ENCODE measurements at regions not wholly inside any gene's neighbourhood (a gene's known extent, or its start where the extent isn't known, plus 50 kb on each side); places are given as distances from the start of the nearest gene placed in this dataset.

- Histone ChIP-seq H3K9me2 (ENCODE audit: insufficient read depth) (no peaks in the 10 kb centered on the region), H3K9me3 (ENCODE audit: low read depth) (no peaks in the 10 kb centered on the region), H4K20me1 (ENCODE audit: insufficient read depth) (no peaks in the 10 kb centered on the region), H3K79me2 (ENCODE audit: insufficient read depth) (peaks cover 88% of the 10 kb centered on the region), H2AFZ (no peak overlapping the region), H3K4me1 (ENCODE audit: insufficient read depth) (peaks cover 97% of the 10 kb centered on the region), H3K4me3 (no peak overlapping the region), H3K27ac (peak overlapping the region; percentile 94), H3K4me2 (ENCODE audit: unreplicated experiment) (peak overlapping the region; percentile 72), H3K36me3 (ENCODE audit: low read depth) (no peaks in the 10 kb centered on the region), H3F3A (ENCODE audit: insufficient read depth) (peaks cover 95% of the 10 kb centered on the region), H3K9ac (peak overlapping the region; percentile 66; the same call in 1 of the 2 replicates), H3K27me3 (replicated peaks; ENCODE audit: insufficient read depth) (no peaks in the 10 kb centered on the region)
- WGBS, 2 experiments (ENCODE audit: low coverage in 1 of 2, low lambda C conversion rate in 2 of 2, missing lambda C conversion rate in 2 of 2): 82 to 95% methylated on average over 2 of the region's 2 CpGs
- no peak for DNase-seq
- TF ChIP-seq EZH2phosphoT487 (IDR thresholded peaks at IDR 0.05; ENCODE audit: insufficient read depth, low read depth) (no peak), EZH2 (IDR thresholded peaks at IDR 0.05; ENCODE audit: insufficient read depth, poor library complexity, severe bottlenecking) (no peak)
- in situ Hi-C loops (cut with MboI): no loop called here
Measured at GRCh38 chr1:201764579-201764978, 64.4 kb upstream of the IPO9 start.

GRCh38 chr1:201766131-201766866 lies 62.7 kb upstream of the IPO9 start:
- Histone ChIP-seq H3K4me3 (no peak overlapping the region), H3K27ac (peak overlapping the region; percentile 94), H3K9me2 (ENCODE audit: insufficient read depth) (no peaks in the 10 kb centered on the region), H3F3A (ENCODE audit: insufficient read depth) (peaks cover 97% of the 10 kb centered on the region), H3K27me3 (replicated peaks; ENCODE audit: insufficient read depth) (no peaks in the 10 kb centered on the region), H3K4me2 (ENCODE audit: unreplicated experiment) (peak overlapping the region; percentile 54), H3K4me1 (ENCODE audit: insufficient read depth) (peaks cover 96% of the 10 kb centered on the region), H3K9me3 (ENCODE audit: low read depth) (no peaks in the 10 kb centered on the region), H2AFZ (no peak overlapping the region), H3K36me3 (ENCODE audit: low read depth) (no peaks in the 10 kb centered on the region), H3K79me2 (ENCODE audit: insufficient read depth) (peaks cover 88% of the 10 kb centered on the region), H3K9ac (peak overlapping the region; percentile 53), H4K20me1 (ENCODE audit: insufficient read depth) (no peaks in the 10 kb centered on the region)
- TF ChIP-seq EZH2phosphoT487 (IDR thresholded peaks at IDR 0.05; ENCODE audit: insufficient read depth, low read depth) (no peak), EZH2 (IDR thresholded peaks at IDR 0.05; ENCODE audit: insufficient read depth, poor library complexity, severe bottlenecking) (no peak)
- peak; percentile 98 for DNase-seq
- WGBS, 2 experiments (ENCODE audit: low coverage in 1 of 2, low lambda C conversion rate in 2 of 2, missing lambda C conversion rate in 2 of 2): 26 to 29% methylated on average over 7 of the region's 7 CpGs
- in situ Hi-C loops (cut with MboI): no loop called here

GRCh38 chr1:201767339-201767738 lies 61.6 kb upstream of the IPO9 start:
- no peak overlapping the region for H3K9ac ChIP-seq
- no peaks in the 10 kb centered on the region for H4K20me1 ChIP-seq (ENCODE audit: insufficient read depth)
- H3K4me3 ChIP-seq: no peak overlapping the region
- peaks cover 95% of the 10 kb centered on the region for H3K4me1 ChIP-seq (ENCODE audit: insufficient read depth)
- H3K79me2 ChIP-seq (ENCODE audit: insufficient read depth): peaks cover 88% of the 10 kb centered on the region
- peak overlapping the region; percentile 94 for H3K27ac ChIP-seq
- no peak overlapping the region for H2AFZ ChIP-seq
- H3K9me2 ChIP-seq (ENCODE audit: insufficient read depth): no peaks in the 10 kb centered on the region
- H3K36me3 ChIP-seq (ENCODE audit: low read depth): peaks cover 9% of the 10 kb centered on the region; the same call in 1 of the 2 replicates
- H3F3A ChIP-seq (ENCODE audit: insufficient read depth): peaks cover 97% of the 10 kb centered on the region
- no peaks in the 10 kb centered on the region for H3K9me3 ChIP-seq (ENCODE audit: low read depth)
- no peaks in the 10 kb centered on the region for H3K27me3 ChIP-seq (replicated peaks; ENCODE audit: insufficient read depth)
- TF ChIP-seq EZH2 (IDR thresholded peaks at IDR 0.05; ENCODE audit: insufficient read depth, poor library complexity, severe bottlenecking) (no peak), EZH2phosphoT487 (IDR thresholded peaks at IDR 0.05; ENCODE audit: insufficient read depth, low read depth) (no peak)
- no peak overlapping the region for H3K4me2 ChIP-seq (ENCODE audit: unreplicated experiment)
- in situ Hi-C loops (cut with MboI): no loop called here
- no peak for DNase-seq
- WGBS, 2 experiments (ENCODE audit: low coverage in 1 of 2, low lambda C conversion rate in 2 of 2, missing lambda C conversion rate in 2 of 2): 90 to 93% methylated on average over 6 of the region's 6 CpGs

- H3K4me1 ChIP-seq (ENCODE audit: insufficient read depth): peaks cover 90% of the 10 kb centered on the region
- DNase-seq: no peak
- H3K36me3 ChIP-seq (ENCODE audit: low read depth): peaks cover 13% of the 10 kb centered on the region; the same call in 1 of the 2 replicates
- in situ Hi-C loops (cut with MboI): no loop called here
- no peak overlapping the region for H3K4me3 ChIP-seq
- H3K9ac ChIP-seq: peak overlapping the region; percentile 71
- WGBS, 2 experiments (ENCODE audit: low coverage in 1 of 2, low lambda C conversion rate in 2 of 2, missing lambda C conversion rate in 2 of 2): 72 to 75% methylated on average over 2 of the region's 2 CpGs
- peak overlapping the region; percentile 57 for H3K4me2 ChIP-seq (ENCODE audit: unreplicated experiment)
- peak overlapping the region; percentile 93 for H3K27ac ChIP-seq
- peaks cover 97% of the 10 kb centered on the region for H3F3A ChIP-seq (ENCODE audit: insufficient read depth)
- no peaks in the 10 kb centered on the region for H4K20me1 ChIP-seq (ENCODE audit: insufficient read depth)
- TF ChIP-seq EZH2 (IDR thresholded peaks at IDR 0.05; ENCODE audit: insufficient read depth, poor library complexity, severe bottlenecking) (no peak), EZH2phosphoT487 (IDR thresholded peaks at IDR 0.05; ENCODE audit: insufficient read depth, low read depth) (no peak)
- no peaks in the 10 kb centered on the region for H3K27me3 ChIP-seq (replicated peaks; ENCODE audit: insufficient read depth)
- peaks cover 89% of the 10 kb centered on the region for H3K79me2 ChIP-seq (ENCODE audit: insufficient read depth)
- H3K9me2 ChIP-seq (ENCODE audit: insufficient read depth): no peaks in the 10 kb centered on the region
- H3K9me3 ChIP-seq (ENCODE audit: low read depth): no peaks in the 10 kb centered on the region
- no peak overlapping the region for H2AFZ ChIP-seq
Measured at GRCh38 chr1:201769072-201769471, 59.9 kb upstream of the IPO9 start.

All from GM23248 (cell line).